Panc1 (cell line): ENCODE measurements at regions not wholly inside any gene's neighbourhood (a gene's known extent, or its start where the extent isn't known, plus 50 kb on each side); places are given as distances from the start of the nearest gene placed in this dataset.

Source experiments
- POLR2AphosphoS5 ChIP-seq: IDR thresholded peaks from 2 replicates; pipeline ENCODE4 v1.6.1; 2012; ENCODE audit warnings: mild to moderate bottlenecking, low read depth, low read length, moderate library complexity
- TCF7L2 ChIP-seq: IDR thresholded peaks from 2 replicates; pipeline ENCODE4 v1.6.1; 2011; ENCODE audit warnings: mild to moderate bottlenecking, low read depth, low read length, inconsistent platforms
- TF ChIP-seq, protein P1 (sequence below): fragments of 450-650 bp; IDR thresholded peaks from 2 replicates; pipeline ENCODE4 v1.5.1; 2017; ENCODE audit warnings: mild to moderate bottlenecking
- TF ChIP-seq, protein P2 (sequence below), 2 experiments: IDR thresholded peaks; 2 replicates each; pipeline ENCODE4 v1.6.1; 2011 to 2012; ENCODE audit warnings: low read depth in 2 of 2, control low read depth in 1 of 2, low read length in 1 of 2, mild to moderate bottlenecking in 1 of 2, moderate library complexity in 1 of 2; ENCODE audit not compliant: insufficient read depth in 1 of 2

DNA sequence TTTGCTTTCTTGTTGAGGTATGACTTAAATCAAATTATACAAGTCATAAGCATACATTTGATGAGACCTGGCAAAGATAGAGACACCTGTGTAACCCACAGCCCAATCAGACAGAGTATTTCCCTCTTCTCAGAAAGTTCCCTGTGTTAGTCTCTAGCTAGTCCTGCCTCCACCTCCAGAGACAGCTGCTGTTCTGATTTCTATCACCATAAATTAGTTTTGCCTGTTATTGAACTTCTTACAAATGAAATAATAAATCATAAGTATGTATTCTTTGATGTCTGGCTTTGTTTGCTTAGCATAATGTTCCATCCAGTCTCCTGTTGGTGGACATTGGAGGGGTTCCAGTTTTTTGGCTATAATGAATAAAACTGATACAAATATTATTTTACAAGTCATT, 194.5 kb downstream of the ICE1 start:
- TF ChIP-seq, protein P1, sequence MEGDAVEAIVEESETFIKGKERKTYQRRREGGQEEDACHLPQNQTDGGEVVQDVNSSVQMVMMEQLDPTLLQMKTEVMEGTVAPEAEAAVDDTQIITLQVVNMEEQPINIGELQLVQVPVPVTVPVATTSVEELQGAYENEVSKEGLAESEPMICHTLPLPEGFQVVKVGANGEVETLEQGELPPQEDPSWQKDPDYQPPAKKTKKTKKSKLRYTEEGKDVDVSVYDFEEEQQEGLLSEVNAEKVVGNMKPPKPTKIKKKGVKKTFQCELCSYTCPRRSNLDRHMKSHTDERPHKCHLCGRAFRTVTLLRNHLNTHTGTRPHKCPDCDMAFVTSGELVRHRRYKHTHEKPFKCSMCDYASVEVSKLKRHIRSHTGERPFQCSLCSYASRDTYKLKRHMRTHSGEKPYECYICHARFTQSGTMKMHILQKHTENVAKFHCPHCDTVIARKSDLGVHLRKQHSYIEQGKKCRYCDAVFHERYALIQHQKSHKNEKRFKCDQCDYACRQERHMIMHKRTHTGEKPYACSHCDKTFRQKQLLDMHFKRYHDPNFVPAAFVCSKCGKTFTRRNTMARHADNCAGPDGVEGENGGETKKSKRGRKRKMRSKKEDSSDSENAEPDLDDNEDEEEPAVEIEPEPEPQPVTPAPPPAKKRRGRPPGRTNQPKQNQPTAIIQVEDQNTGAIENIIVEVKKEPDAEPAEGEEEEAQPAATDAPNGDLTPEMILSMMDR, result no peak
- TF ChIP-seq, protein P2, sequence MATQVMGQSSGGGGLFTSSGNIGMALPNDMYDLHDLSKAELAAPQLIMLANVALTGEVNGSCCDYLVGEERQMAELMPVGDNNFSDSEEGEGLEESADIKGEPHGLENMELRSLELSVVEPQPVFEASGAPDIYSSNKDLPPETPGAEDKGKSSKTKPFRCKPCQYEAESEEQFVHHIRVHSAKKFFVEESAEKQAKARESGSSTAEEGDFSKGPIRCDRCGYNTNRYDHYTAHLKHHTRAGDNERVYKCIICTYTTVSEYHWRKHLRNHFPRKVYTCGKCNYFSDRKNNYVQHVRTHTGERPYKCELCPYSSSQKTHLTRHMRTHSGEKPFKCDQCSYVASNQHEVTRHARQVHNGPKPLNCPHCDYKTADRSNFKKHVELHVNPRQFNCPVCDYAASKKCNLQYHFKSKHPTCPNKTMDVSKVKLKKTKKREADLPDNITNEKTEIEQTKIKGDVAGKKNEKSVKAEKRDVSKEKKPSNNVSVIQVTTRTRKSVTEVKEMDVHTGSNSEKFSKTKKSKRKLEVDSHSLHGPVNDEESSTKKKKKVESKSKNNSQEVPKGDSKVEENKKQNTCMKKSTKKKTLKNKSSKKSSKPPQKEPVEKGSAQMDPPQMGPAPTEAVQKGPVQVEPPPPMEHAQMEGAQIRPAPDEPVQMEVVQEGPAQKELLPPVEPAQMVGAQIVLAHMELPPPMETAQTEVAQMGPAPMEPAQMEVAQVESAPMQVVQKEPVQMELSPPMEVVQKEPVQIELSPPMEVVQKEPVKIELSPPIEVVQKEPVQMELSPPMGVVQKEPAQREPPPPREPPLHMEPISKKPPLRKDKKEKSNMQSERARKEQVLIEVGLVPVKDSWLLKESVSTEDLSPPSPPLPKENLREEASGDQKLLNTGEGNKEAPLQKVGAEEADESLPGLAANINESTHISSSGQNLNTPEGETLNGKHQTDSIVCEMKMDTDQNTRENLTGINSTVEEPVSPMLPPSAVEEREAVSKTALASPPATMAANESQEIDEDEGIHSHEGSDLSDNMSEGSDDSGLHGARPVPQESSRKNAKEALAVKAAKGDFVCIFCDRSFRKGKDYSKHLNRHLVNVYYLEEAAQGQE (IDR thresholded peaks at IDR 0.05; ENCODE audit: insufficient read depth in 1 of 2, low read depth in 2 of 2, low read length in 1 of 2), result no peak
- no peak for TF ChIP-seq TCF7L2
- TF ChIP-seq POLR2AphosphoS5, result no peak
